NCI-H1694 (cell line): ENCODE measurements at regions not wholly inside any gene's neighbourhood (a gene's known extent, or its start where the extent isn't known, plus 50 kb on each side); places are given as distances from the start of the nearest gene placed in this dataset.

Experiments
- DNase-seq: peaks from one replicate; lab custom pipeline; 2025; lab: John Stamatoyannopoulos, UW

GRCh38 chr7:18153183-18153748 lies 125.6 kb upstream of the PRPS1L1 start:
- no peak for DNase-seq

GRCh38 chr7:18154726-18155125 lies 127.1 kb upstream of the PRPS1L1 start:
- DNase-seq = no peak

GRCh38 chr7:18157233-18157632 lies 129.6 kb upstream of the PRPS1L1 start:
- no peak for DNase-seq

- DNase-seq = no peak
Measured at GRCh38 chr7:18162657-18163056, 135.0 kb upstream of the PRPS1L1 start.

GRCh38 chr7:18163091-18163490 lies 135.4 kb upstream of the PRPS1L1 start:
- no peak for DNase-seq

- DNase-seq = no peak
Measured at GRCh38 chr7:18165166-18165565, 137.5 kb upstream of the PRPS1L1 start.

GRCh38 chr7:18166002-18166401 lies 138.4 kb upstream of the PRPS1L1 start:
- no peak for DNase-seq

- no peak for DNase-seq
Measured at GRCh38 chr7:18167815-18168214, 140.2 kb upstream of the PRPS1L1 start.

GRCh38 chr7:18174996-18175395 lies 147.3 kb upstream of the PRPS1L1 start:
- DNase-seq = no peak

- no peak for DNase-seq
Measured at GRCh38 chr7:18175801-18176450, 148.3 kb upstream of the PRPS1L1 start.

- DNase-seq = no peak
Measured at GRCh38 chr7:18177129-18177814, 149.6 kb upstream of the PRPS1L1 start.

GRCh38 chr7:18177815-18178660 lies 150.4 kb upstream of the PRPS1L1 start:
- no peak for DNase-seq

GRCh38 chr7:18179093-18179492 lies 151.4 kb upstream of the PRPS1L1 start:
- no peak for DNase-seq

GRCh38 chr7:18180685-18181084 lies 153.0 kb upstream of the PRPS1L1 start:
- DNase-seq = no peak

GRCh38 chr7:18189500-18190126 lies 162.0 kb upstream of the PRPS1L1 start:
- DNase-seq = no peak

- no peak for DNase-seq
Measured at GRCh38 chr7:18191341-18191740, 163.7 kb upstream of the PRPS1L1 start.

GRCh38 chr7:18191862-18192625 lies 164.4 kb upstream of the PRPS1L1 start:
- no peak for DNase-seq

- no peak for DNase-seq
Measured at GRCh38 chr7:18194616-18195015, 167.0 kb upstream of the PRPS1L1 start.

GRCh38 chr7:18196638-18197037 lies 169.0 kb upstream of the PRPS1L1 start:
- DNase-seq = no peak

GRCh38 chr7:18198868-18199267 lies 171.2 kb upstream of the PRPS1L1 start:
- no peak for DNase-seq

GRCh38 chr7:18200266-18200665 lies 172.6 kb upstream of the PRPS1L1 start:
- no peak for DNase-seq
